ENCODE measurements at regions not wholly inside any gene's neighbourhood (a gene's known extent, or its start where the extent isn't known, plus 50 kb on each side); places are given as distances from the start of the nearest gene placed in this dataset.

- Histone ChIP-seq H2BK5ac (ENCODE audit: low read length) (no peak overlapping the region), H2AK5ac (ENCODE audit: low read depth, low read length) (no peak overlapping the region), H4K8ac (ENCODE audit: low read depth, low read length) (no peak overlapping the region), H3K36me3 (replicated peaks in 1 of 2; ENCODE audit: control insufficient read depth in 2 of 2, insufficient read depth in 2 of 2, low read length in 2 of 2) (no peaks in the 10 kb centered on the region), H2AFZ (ENCODE audit: low read length) (no peak overlapping the region), H3K9me3 (replicated peaks in 1 of 2; ENCODE audit: control insufficient read depth in 2 of 2, insufficient read depth in 1 of 2, low read depth in 1 of 2, low read length in 2 of 2) (peaks cover 0 to 6% of the 10 kb centered on the region in 2 donors), H3K14ac (ENCODE audit: low read length) (no peak overlapping the region), H4K91ac (ENCODE audit: low read depth, low read length, poor library complexity) (no peak overlapping the region), H3K27ac (replicated peaks; ENCODE audit: low read length) (no peak overlapping the region), H3K4ac (ENCODE audit: low read length) (no peak overlapping the region), H3K4me1 (ENCODE audit: control insufficient read depth in 2 of 2, insufficient read depth in 1 of 2, low read depth in 1 of 2, low read length in 2 of 2) (peaks cover 6 to 7% of the 10 kb centered on the region in 2 donors), H3K4me2 (ENCODE audit: insufficient read depth, low read length, poor library complexity, severe bottlenecking) (no peak overlapping the region), H2BK12ac (ENCODE audit: low read length) (no peak overlapping the region), H2BK120ac (ENCODE audit: low read depth, low read length) (no peak overlapping the region), H3K18ac (ENCODE audit: low read length) (no peak overlapping the region), H3K4me3 (ENCODE audit: low read length in 2 of 2) (no peak overlapping the region), H3K79me1 (ENCODE audit: low read depth, low read length) (no peaks in the 10 kb centered on the region), H3K9ac (ENCODE audit: low read depth, low read length, poor library complexity) (no peak overlapping the region), H2BK15ac (ENCODE audit: low read length) (no peak overlapping the region), H3K23ac (ENCODE audit: low read depth, low read length, poor library complexity) (no peak overlapping the region), H3K27me3 (ENCODE audit: control insufficient read depth in 3 of 3, insufficient read depth in 3 of 3, low read depth in 1 of 3, low read length in 3 of 3) (peaks cover 0 to 3% (median 0%) of the 10 kb centered on the region in 3 experiments)
- DNase-seq (ENCODE audit: low spot score) = no peak
- no CpG with 5 or more reads among the region's 1 CpG for WGBS, 2 donors (ENCODE audit: extremely low coverage in 2 of 2, insufficient read length in 2 of 2, insufficient replicate concordance in 1 of 2)
Measured at GRCh38 chr2:43119303-43119702, 107.1 kb downstream of the ZFP36L2 start.

DNA sequence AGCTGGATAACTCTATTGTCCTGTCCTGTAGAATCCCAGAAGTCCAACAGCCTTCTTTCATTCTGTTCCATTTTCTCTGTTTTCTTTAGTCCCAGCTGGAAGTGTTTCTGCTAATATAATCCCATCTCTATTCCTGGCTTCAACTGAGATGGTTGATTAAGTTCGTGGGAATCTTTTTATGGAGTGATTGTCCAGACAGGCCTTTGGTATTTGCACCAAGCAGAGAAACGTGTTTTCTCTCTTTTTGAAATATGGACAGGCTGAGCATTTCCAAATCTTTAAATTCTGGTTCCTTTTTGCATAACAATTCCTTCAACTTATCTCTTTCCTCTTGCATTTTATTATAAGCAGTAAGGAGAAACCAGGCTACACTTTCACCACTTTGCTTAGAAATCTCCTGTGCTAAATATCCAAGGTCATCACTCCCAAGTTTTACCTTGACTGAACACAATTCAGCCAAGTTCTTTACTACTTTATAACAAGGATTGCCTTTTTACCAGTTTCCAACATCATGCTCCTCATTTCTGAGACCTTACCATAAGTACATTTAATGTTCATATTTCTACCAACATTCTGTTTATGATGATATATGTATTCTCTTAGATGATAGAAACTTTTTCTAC, 108.8 kb downstream of the ZFP36L2 start:
- WGBS, 2 donors (ENCODE audit: extremely low coverage in 2 of 2, insufficient read length in 2 of 2, insufficient replicate concordance in 1 of 2) = no CpG with 5 or more reads among the region's 2 CpGs
- Histone ChIP-seq H3K4me1 (ENCODE audit: control insufficient read depth in 2 of 2, insufficient read depth in 1 of 2, low read depth in 1 of 2, low read length in 2 of 2) (peaks cover 0 to 4% of the 10 kb centered on the region in 2 donors), H4K8ac (ENCODE audit: low read depth, low read length) (no peak overlapping the region), H2AK5ac (ENCODE audit: low read depth, low read length) (no peak overlapping the region), H2BK5ac (ENCODE audit: low read length) (no peak overlapping the region), H3K9me3 (replicated peaks in 1 of 2; ENCODE audit: control insufficient read depth in 2 of 2, insufficient read depth in 1 of 2, low read depth in 1 of 2, low read length in 2 of 2) (peaks cover 4 to 6% of the 10 kb centered on the region in 2 donors), H3K79me1 (ENCODE audit: low read depth, low read length) (no peaks in the 10 kb centered on the region), H3K18ac (ENCODE audit: low read length) (no peak overlapping the region), H3K9ac (ENCODE audit: low read depth, low read length, poor library complexity) (no peak overlapping the region), H2AFZ (ENCODE audit: low read length) (no peak overlapping the region), H3K4me2 (ENCODE audit: insufficient read depth, low read length, poor library complexity, severe bottlenecking) (no peak overlapping the region), H2BK12ac (ENCODE audit: low read length) (no peak overlapping the region), H4K91ac (ENCODE audit: low read depth, low read length, poor library complexity) (no peak overlapping the region), H2BK15ac (ENCODE audit: low read length) (no peak overlapping the region), H3K27ac (replicated peaks; ENCODE audit: low read length) (no peak overlapping the region), H3K4ac (ENCODE audit: low read length) (no peak overlapping the region), H3K27me3 (ENCODE audit: control insufficient read depth in 3 of 3, insufficient read depth in 3 of 3, low read depth in 1 of 3, low read length in 3 of 3) (peaks cover 0 to 4% (median 0%) of the 10 kb centered on the region in 3 experiments), H2BK120ac (ENCODE audit: low read depth, low read length) (no peak overlapping the region), H3K36me3 (replicated peaks in 1 of 2; ENCODE audit: control insufficient read depth in 2 of 2, insufficient read depth in 2 of 2, low read length in 2 of 2) (no peaks in the 10 kb centered on the region), H3K4me3 (ENCODE audit: low read length in 2 of 2) (no peak overlapping the region), H3K14ac (ENCODE audit: low read length) (no peak overlapping the region), H3K23ac (ENCODE audit: low read depth, low read length, poor library complexity) (no peak overlapping the region)
- no peak for DNase-seq (ENCODE audit: low spot score)

- Histone ChIP-seq H2AK5ac (ENCODE audit: low read depth, low read length) (no peak overlapping the region), H3K9me3 (replicated peaks in 1 of 2; ENCODE audit: control insufficient read depth in 2 of 2, insufficient read depth in 1 of 2, low read depth in 1 of 2, low read length in 2 of 2) (peaks cover 4 to 6% of the 10 kb centered on the region in 2 donors), H3K79me1 (ENCODE audit: low read depth, low read length) (no peaks in the 10 kb centered on the region), H3K14ac (ENCODE audit: low read length) (no peak overlapping the region), H3K4me3 (ENCODE audit: low read length in 2 of 2) (no peak overlapping the region), H4K8ac (ENCODE audit: low read depth, low read length) (no peak overlapping the region), H2BK12ac (ENCODE audit: low read length) (no peak overlapping the region), H3K23ac (ENCODE audit: low read depth, low read length, poor library complexity) (no peak overlapping the region), H2BK15ac (ENCODE audit: low read length) (peak overlapping the region; percentile 9), H3K9ac (ENCODE audit: low read depth, low read length, poor library complexity) (no peak overlapping the region), H3K27me3 (ENCODE audit: control insufficient read depth in 3 of 3, insufficient read depth in 3 of 3, low read depth in 1 of 3, low read length in 3 of 3) (peaks cover 0 to 4% (median 0%) of the 10 kb centered on the region in 3 experiments), H3K4me1 (ENCODE audit: control insufficient read depth in 2 of 2, insufficient read depth in 1 of 2, low read depth in 1 of 2, low read length in 2 of 2) (peaks cover 0 to 2% of the 10 kb centered on the region in 2 donors), H4K91ac (ENCODE audit: low read depth, low read length, poor library complexity) (no peak overlapping the region), H2BK120ac (ENCODE audit: low read depth, low read length) (no peak overlapping the region), H3K18ac (ENCODE audit: low read length) (no peak overlapping the region), H3K4me2 (ENCODE audit: insufficient read depth, low read length, poor library complexity, severe bottlenecking) (no peak overlapping the region), H3K36me3 (replicated peaks in 1 of 2; ENCODE audit: control insufficient read depth in 2 of 2, insufficient read depth in 2 of 2, low read length in 2 of 2) (no peaks in the 10 kb centered on the region), H3K27ac (replicated peaks; ENCODE audit: low read length) (no peak overlapping the region), H2AFZ (ENCODE audit: low read length) (no peak overlapping the region), H2BK5ac (ENCODE audit: low read length) (no peak overlapping the region), H3K4ac (ENCODE audit: low read length) (no peak overlapping the region)
- no peak for DNase-seq (ENCODE audit: low spot score)
- no CpG with 5 or more reads among the region's 3 CpGs for WGBS, 2 donors (ENCODE audit: extremely low coverage in 2 of 2, insufficient read length in 2 of 2, insufficient replicate concordance in 1 of 2)
Measured at GRCh38 chr2:43116988-43117387, 109.4 kb downstream of the ZFP36L2 start.

DNA sequence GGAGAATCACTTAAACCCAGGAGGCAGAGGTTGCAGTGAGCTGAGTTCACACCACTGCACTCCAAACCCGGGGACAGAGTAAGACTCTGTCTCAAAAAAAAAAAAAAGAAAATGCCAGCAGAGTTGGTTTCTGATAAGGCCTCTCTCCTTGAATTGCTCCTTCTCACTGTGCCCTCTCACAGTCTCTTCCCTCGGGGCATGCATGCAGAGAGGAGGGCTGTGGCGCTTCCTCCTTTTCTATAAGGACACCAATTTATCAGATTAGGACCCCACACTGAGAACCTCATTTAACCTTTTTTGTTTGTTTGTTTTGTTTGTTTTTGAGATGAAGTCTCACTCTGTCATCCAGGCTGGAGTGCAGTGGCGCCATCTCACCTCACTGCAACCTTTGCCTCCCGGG, 110.5 kb downstream of the ZFP36L2 start:
- Histone ChIP-seq H3K27me3 (ENCODE audit: control insufficient read depth in 3 of 3, insufficient read depth in 3 of 3, low read depth in 1 of 3, low read length in 3 of 3) (peaks cover 0 to 4% (median 0%) of the 10 kb centered on the region in 3 experiments), H3K9me3 (replicated peaks in 1 of 2; ENCODE audit: control insufficient read depth in 2 of 2, insufficient read depth in 1 of 2, low read depth in 1 of 2, low read length in 2 of 2) (peaks cover 4% of the 10 kb centered on the region in 2 donors), H2BK5ac (ENCODE audit: low read length) (no peak overlapping the region), H3K79me1 (ENCODE audit: low read depth, low read length) (no peaks in the 10 kb centered on the region), H4K8ac (ENCODE audit: low read depth, low read length) (no peak overlapping the region), H3K27ac (replicated peaks; ENCODE audit: low read length) (no peak overlapping the region), H3K4me3 (ENCODE audit: low read length in 2 of 2) (no peak overlapping the region), H4K91ac (ENCODE audit: low read depth, low read length, poor library complexity) (no peak overlapping the region), H2BK12ac (ENCODE audit: low read length) (no peak overlapping the region), H2BK120ac (ENCODE audit: low read depth, low read length) (no peak overlapping the region), H2AFZ (ENCODE audit: low read length) (no peak overlapping the region), H3K4me2 (ENCODE audit: insufficient read depth, low read length, poor library complexity, severe bottlenecking) (no peak overlapping the region), H2AK5ac (ENCODE audit: low read depth, low read length) (no peak overlapping the region), H3K23ac (ENCODE audit: low read depth, low read length, poor library complexity) (no peak overlapping the region), H3K9ac (ENCODE audit: low read depth, low read length, poor library complexity) (no peak overlapping the region), H3K4me1 (ENCODE audit: control insufficient read depth in 2 of 2, insufficient read depth in 1 of 2, low read depth in 1 of 2, low read length in 2 of 2) (no peaks in the 10 kb centered on the region), H3K4ac (ENCODE audit: low read length) (no peak overlapping the region), H3K18ac (ENCODE audit: low read length) (no peak overlapping the region), H3K14ac (ENCODE audit: low read length) (no peak overlapping the region), H2BK15ac (ENCODE audit: low read length) (no peak overlapping the region), H3K36me3 (replicated peaks in 1 of 2; ENCODE audit: control insufficient read depth in 2 of 2, insufficient read depth in 2 of 2, low read length in 2 of 2) (no peaks in the 10 kb centered on the region)
- DNase-seq (ENCODE audit: low spot score) = no peak
- no CpG with 5 or more reads among the region's 5 CpGs for WGBS, 2 donors (ENCODE audit: extremely low coverage in 2 of 2, insufficient read length in 2 of 2, insufficient replicate concordance in 1 of 2)

Measured in neuronal stem cell (in vitro differentiated cells).